WTC11 (cell line): ENCODE measurements at regions not wholly inside any gene's neighbourhood (a gene's known extent, or its start where the extent isn't known, plus 50 kb on each side); places are given as distances from the start of the nearest gene placed in this dataset.

ENCODE experiments used
- ATAC-seq: fragments of 200-7000 bp; cut with Tn5 transposase; 2 replicates; pipeline ENCODE4 v1.10.0; 2021; ENCODE audit warnings: mild to moderate bottlenecking, moderate library complexity
- CTCF ChIA-PET: fragments of 300-600 bp; sonication (Branson Sonifier 250); formaldehyde crosslinking; loops from one replicate; lab custom pipeline; 2021; ENCODE audit warnings: antibody characterized with exemption; lab: Charles Lee
- POLR2A ChIA-PET: fragments of 350-600 bp; sonication (Branson Sonifier 250); formaldehyde crosslinking; loops from one replicate; lab custom pipeline; 2021; ENCODE audit warnings: antibody characterized with exemption; lab: Charles Lee
- DNase-seq: peaks from one replicate; pipeline ENCODE4 v3.0.0; 2021; ENCODE audit warnings: low spot score
- H3K27ac Mint-ChIP-seq: 2 replicates; pipeline ENCODE4 v1.8.0; 2021; ENCODE audit warnings: mixed read lengths
- H3K27me3 Mint-ChIP-seq: 2 replicates; pipeline ENCODE4 v1.8.0; 2021; ENCODE audit warnings: low read depth, mild to moderate bottlenecking, moderate library complexity, mixed read lengths
- H3K36me3 Mint-ChIP-seq: 2 replicates; pipeline ENCODE4 v1.8.0; 2021; ENCODE audit warnings: mixed read lengths
- H3K4me1 Mint-ChIP-seq: 2 replicates; pipeline ENCODE4 v1.8.0; 2022; ENCODE audit warnings: mixed read lengths
- H3K4me3 Mint-ChIP-seq: 2 replicates; pipeline ENCODE4 v1.8.0; 2021; ENCODE audit warnings: mild to moderate bottlenecking, moderate library complexity, mixed read lengths
- H3K9me3 Mint-ChIP-seq: 2 replicates; pipeline ENCODE4 v1.8.0; 2021; ENCODE audit warnings: mixed read lengths
- CREM ChIP-seq: sonication (generic); formaldehyde crosslinking; IDR thresholded peaks from 2 replicates; pipeline ENCODE4 v1.8.1; 2022; ENCODE audit warnings: mild to moderate bottlenecking, missing genetic modification reagents, moderate library complexity
- ERG ChIP-seq: fragments of 250-450 bp; sonication (Bioruptor Pico); IDR thresholded peaks from 2 replicates; pipeline ENCODE4 v1.8.0; 2021; ENCODE audit warnings: mild to moderate bottlenecking
- HMGA2 ChIP-seq: fragments of 250-450 bp; sonication (Bioruptor Pico); IDR thresholded peaks from 2 replicates; pipeline ENCODE4 v1.4.0; 2021; ENCODE audit warnings: mild to moderate bottlenecking, moderate library complexity
- IRF1 ChIP-seq: sonication (generic); formaldehyde crosslinking; IDR thresholded peaks from 2 replicates; pipeline ENCODE4 v1.8.0; 2023; ENCODE audit warnings: missing genetic modification reagents
- NR1H2 ChIP-seq: sonication (generic); formaldehyde crosslinking; IDR thresholded peaks from 2 replicates; pipeline ENCODE4 v1.9.0; 2021; ENCODE audit warnings: mild to moderate bottlenecking, moderate library complexity, missing genetic modification reagents
- SMAD4 ChIP-seq: sonication (generic); formaldehyde crosslinking; IDR thresholded peaks from 2 replicates; pipeline ENCODE4 v1.8.0; 2022; ENCODE audit warnings: mild to moderate bottlenecking, missing genetic modification reagents
- SP1 ChIP-seq: sonication (generic); formaldehyde crosslinking; conservative IDR thresholded peaks from 2 replicates; pipeline ENCODE4 v1.8.1; 2022; ENCODE audit warnings: missing genetic modification reagents
- TCF7 ChIP-seq: sonication (generic); formaldehyde crosslinking; IDR thresholded peaks from 2 replicates; pipeline ENCODE4 v1.8.0; 2022; ENCODE audit warnings: mild to moderate bottlenecking, low read depth, missing genetic modification reagents, moderate library complexity
- ZNF138 ChIP-seq: sonication (generic); formaldehyde crosslinking; conservative IDR thresholded peaks from 2 replicates; pipeline ENCODE4 v1.8.1; 2022; ENCODE audit warnings: mild to moderate bottlenecking, moderate library complexity, missing genetic modification reagents
- TF ChIP-seq, protein P1 (sequence below): sonication (generic); formaldehyde crosslinking; IDR thresholded peaks from 2 replicates; pipeline ENCODE4 v1.8.1; 2023; ENCODE audit warnings: mild to moderate bottlenecking, missing genetic modification reagents, moderate library complexity
- TF ChIP-seq, protein P2 (sequence below): sonication (generic); formaldehyde crosslinking; IDR thresholded peaks from 2 replicates; pipeline ENCODE4 v1.8.1; 2023; ENCODE audit warnings: mild to moderate bottlenecking, missing genetic modification reagents, moderate library complexity
- TF ChIP-seq, protein P3 (sequence below): fragments of 250-450 bp; sonication (Bioruptor Pico); IDR thresholded peaks from 2 replicates; pipeline ENCODE4 v2.1.2; 2022; ENCODE audit warnings: mild to moderate bottlenecking, moderate library complexity
- TF ChIP-seq, protein P4 (sequence below): sonication (generic); formaldehyde crosslinking; IDR thresholded peaks from 2 replicates; pipeline ENCODE4 v1.8.1; 2022; ENCODE audit warnings: mild to moderate bottlenecking, moderate library complexity, missing genetic modification reagents
- TF ChIP-seq, protein P5 (sequence below): sonication (generic); formaldehyde crosslinking; IDR thresholded peaks from 2 replicates; pipeline ENCODE4 v1.8.0; 2023; ENCODE audit warnings: mild to moderate bottlenecking, missing genetic modification reagents

DNA sequence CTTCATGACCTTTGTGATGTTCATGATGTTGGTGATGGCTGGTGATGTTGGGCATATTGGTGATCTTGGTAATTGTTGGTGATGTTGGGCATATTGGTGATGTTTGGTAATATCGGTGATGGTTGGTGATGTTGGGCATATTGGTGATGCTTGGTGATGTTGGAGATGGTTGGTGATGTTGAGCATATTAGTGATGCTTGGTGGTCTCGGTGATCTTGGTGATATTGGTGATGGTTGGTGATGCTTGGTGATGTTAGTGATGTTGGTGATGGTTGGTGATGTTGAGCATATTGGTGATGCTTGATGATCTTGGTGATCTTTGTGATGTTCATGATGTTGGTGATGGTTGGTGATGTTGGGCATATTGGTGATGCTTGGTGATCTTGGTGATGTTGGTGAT lies 73.8 kb downstream of the IRX2 start (continued):
- TF ChIP-seq, protein P1, sequence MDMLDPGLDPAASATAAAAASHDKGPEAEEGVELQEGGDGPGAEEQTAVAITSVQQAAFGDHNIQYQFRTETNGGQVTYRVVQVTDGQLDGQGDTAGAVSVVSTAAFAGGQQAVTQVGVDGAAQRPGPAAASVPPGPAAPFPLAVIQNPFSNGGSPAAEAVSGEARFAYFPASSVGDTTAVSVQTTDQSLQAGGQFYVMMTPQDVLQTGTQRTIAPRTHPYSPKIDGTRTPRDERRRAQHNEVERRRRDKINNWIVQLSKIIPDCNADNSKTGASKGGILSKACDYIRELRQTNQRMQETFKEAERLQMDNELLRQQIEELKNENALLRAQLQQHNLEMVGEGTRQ (CRISPR knock-in tag) = no peak
- TF ChIP-seq, protein P2, sequence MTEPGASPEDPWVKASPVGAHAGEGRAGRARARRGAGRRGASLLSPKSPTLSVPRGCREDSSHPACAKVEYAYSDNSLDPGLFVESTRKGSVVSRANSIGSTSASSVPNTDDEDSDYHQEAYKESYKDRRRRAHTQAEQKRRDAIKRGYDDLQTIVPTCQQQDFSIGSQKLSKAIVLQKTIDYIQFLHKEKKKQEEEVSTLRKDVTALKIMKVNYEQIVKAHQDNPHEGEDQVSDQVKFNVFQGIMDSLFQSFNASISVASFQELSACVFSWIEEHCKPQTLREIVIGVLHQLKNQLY (CRISPR knock-in tag) = no peak
- no peak for TF ChIP-seq ERG (CRISPR knock-in tag)
- TF ChIP-seq ZNF138 (CRISPR knock-in tag) = no peak
- TF ChIP-seq, protein P3, sequence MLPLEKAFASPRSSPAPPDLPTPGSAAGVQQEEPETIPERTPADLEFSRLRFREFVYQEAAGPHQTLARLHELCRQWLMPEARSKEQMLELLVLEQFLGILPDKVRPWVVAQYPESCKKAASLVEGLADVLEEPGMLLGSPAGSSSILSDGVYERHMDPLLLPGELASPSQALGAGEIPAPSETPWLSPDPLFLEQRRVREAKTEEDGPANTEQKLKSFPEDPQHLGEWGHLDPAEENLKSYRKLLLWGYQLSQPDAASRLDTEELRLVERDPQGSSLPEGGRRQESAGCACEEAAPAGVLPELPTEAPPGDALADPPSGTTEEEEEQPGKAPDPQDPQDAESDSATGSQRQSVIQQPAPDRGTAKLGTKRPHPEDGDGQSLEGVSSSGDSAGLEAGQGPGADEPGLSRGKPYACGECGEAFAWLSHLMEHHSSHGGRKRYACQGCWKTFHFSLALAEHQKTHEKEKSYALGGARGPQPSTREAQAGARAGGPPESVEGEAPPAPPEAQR (CRISPR knock-in tag) = no peak
- TF ChIP-seq HMGA2 (CRISPR knock-in tag) = no peak
- TF ChIP-seq NR1H2 = no peak
- TF ChIP-seq, protein P4, sequence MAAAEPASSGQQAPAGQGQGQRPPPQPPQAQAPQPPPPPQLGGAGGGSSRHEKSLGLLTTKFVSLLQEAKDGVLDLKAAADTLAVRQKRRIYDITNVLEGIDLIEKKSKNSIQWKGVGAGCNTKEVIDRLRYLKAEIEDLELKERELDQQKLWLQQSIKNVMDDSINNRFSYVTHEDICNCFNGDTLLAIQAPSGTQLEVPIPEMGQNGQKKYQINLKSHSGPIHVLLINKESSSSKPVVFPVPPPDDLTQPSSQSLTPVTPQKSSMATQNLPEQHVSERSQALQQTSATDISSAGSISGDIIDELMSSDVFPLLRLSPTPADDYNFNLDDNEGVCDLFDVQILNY (CRISPR knock-in tag) = no peak

- CTCF ChIA-PET = no interaction called here
Observed at GRCh38 chr5:2675548-2675947, 75.9 kb downstream of the IRX2 start.

More at GRCh38 chr5:2675548-2675947, 75.9 kb downstream of the IRX2 start:
- POLR2A ChIA-PET = no interaction called here
- Mint-ChIP-seq H3K27ac (no peak overlapping the region), H3K36me3 (peaks cover 4% of the 10 kb centered on the region; the same call in 1 of the 2 replicates), H3K4me1 (peaks cover 9% of the 10 kb centered on the region), H3K4me3 (no peak overlapping the region), H3K27me3 (no peaks in the 10 kb centered on the region), H3K9me3 (peaks cover 4% of the 10 kb centered on the region; the same call in 1 of the 2 replicates)
- TF ChIP-seq SP1 (CRISPR knock-in tag) = no peak
- no peak for TF ChIP-seq CREM (CRISPR knock-in tag)
- TF ChIP-seq, protein P5, sequence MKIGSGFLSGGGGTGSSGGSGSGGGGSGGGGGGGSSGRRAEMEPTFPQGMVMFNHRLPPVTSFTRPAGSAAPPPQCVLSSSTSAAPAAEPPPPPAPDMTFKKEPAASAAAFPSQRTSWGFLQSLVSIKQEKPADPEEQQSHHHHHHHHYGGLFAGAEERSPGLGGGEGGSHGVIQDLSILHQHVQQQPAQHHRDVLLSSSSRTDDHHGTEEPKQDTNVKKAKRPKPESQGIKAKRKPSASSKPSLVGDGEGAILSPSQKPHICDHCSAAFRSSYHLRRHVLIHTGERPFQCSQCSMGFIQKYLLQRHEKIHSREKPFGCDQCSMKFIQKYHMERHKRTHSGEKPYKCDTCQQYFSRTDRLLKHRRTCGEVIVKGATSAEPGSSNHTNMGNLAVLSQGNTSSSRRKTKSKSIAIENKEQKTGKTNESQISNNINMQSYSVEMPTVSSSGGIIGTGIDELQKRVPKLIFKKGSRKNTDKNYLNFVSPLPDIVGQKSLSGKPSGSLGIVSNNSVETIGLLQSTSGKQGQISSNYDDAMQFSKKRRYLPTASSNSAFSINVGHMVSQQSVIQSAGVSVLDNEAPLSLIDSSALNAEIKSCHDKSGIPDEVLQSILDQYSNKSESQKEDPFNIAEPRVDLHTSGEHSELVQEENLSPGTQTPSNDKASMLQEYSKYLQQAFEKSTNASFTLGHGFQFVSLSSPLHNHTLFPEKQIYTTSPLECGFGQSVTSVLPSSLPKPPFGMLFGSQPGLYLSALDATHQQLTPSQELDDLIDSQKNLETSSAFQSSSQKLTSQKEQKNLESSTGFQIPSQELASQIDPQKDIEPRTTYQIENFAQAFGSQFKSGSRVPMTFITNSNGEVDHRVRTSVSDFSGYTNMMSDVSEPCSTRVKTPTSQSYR (CRISPR knock-in tag) = no peak
- no peak for TF ChIP-seq TCF7 (CRISPR knock-in tag)
- TF ChIP-seq SMAD4 = no peak
- no peak for TF ChIP-seq IRF1 (CRISPR knock-in tag)
- TF ChIP-seq ERG (CRISPR knock-in tag) = no peak
- no peak for ATAC-seq
- DNase-seq = no peak
